HG03039 (cell line): ENCODE measurements at regions not wholly inside any gene's neighbourhood (a gene's known extent, or its start where the extent isn't known, plus 50 kb on each side); places are given as distances from the start of the nearest gene placed in this dataset.

ENCODE experiments used
- ATAC-seq: cut with Tn5 transposase; IDR thresholded peaks from one replicate; pipeline ENCODE4 v1.9.1; 2021; ENCODE audit warnings: mild to moderate bottlenecking, moderate library complexity; ENCODE audit not compliant: unreplicated experiment

DNA sequence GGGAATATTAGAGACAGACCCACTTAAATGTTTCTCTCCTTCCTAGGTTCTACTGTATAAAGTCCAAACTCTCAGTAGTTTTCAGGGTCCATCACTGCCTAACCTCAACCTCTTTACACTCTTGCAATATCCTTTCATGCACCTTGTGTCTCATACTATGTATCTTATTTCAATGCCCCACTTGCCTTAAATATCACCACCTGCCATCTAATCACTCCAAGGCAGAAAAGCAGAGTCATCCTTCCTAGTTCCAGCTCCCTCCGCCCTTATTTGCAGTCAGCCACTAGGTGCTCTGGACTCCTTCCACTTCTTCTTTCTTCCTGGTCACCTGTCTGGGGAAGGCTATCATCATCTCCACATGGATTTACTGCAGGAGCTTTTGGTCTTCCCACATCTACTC is 322.0 kb downstream of the MFSD1 start:
- no peak for ATAC-seq

DNA sequence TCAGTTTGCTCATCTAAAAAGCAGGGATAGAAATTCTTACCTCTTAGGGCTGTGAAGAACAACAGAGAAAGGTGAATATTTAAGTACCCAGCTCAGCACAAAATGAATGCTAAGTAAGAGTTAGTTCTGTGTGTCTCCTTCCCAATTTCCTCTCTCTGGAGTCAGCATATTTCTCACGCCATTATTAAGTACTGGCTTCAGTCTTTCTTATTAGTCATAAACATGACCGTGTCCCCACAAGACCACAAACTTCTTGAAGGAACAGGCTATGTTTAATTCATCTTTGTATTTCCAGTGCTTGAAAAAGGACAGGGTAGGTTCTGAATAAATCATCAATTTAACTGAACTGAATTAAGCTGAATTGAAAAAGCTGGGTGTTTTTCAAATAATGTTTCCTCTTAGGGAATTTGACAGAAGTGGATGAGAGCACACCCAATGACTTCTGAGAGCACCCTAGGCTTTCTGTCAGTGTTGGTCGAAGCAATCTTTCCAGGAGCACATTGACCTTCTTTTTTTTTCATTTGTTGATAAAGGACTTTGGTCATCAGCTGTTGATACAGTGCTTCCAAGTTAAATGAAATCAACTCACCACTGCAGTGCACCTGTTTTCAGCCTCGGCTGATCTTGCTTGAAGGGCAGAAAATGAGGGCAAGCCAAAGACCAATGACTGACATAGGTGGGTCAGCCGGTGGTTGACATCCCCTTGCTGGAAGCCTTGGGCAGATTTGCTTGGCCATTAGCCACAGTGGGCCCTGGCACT is 324.6 kb downstream of the MFSD1 start:
- no peak for ATAC-seq

DNA sequence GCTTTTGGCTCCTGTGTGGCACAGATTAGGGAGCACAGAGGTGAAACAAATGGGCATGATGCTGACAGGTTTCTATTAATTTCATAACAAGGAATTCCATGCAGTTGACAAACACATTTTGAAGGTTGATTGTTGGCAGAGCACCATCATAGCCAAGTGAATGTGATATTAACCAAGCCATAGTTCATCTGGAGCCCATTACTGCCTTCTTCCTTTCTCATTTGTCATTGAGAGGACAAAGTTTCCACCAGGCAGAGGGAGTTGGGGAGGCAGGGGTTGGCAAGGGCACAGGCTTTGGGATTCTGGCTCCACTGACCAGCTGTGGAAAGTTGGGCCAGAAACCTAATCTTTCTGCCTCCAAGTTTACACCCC is 325.2 kb downstream of the MFSD1 start:
- no peak for ATAC-seq

DNA sequence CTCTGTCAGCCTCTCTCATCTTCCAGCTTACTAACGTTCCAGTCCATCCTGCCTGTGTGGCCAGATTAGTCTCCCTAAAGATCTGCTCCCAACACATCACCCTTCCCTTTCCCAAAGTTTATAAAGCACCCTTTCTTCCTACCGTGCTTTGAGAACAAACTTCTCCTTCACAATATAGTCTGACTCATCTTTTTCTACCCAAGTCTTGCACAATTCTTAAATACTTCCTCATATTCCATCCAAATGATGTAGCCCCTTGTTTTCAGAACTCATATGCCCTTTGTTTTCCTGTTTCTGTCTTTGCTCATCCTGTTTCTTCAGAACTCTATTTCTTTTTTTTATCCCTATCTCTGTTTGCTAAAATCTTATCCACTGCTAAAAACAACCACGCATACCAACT is 326.8 kb downstream of the MFSD1 start:
- ATAC-seq, result no peak

DNA sequence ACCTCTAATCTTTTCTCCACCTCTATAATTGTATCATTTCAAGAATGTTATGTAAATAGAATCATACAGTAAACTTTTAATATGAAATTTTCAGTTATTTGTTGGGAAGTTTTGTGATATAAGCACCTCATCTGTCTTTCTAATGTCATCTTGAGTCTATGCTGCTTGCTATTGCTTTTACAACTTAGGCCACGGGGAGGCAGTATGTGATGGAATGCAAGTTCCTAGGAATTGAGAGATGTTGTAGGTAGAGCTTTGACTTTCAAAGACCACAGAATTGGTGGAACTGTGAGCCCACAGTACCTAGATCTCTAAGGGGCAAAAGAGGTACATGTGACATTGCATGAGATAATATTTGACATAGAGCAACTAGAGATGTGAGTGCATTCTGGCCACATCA is 328.3 kb downstream of the MFSD1 start:
- ATAC-seq, result no peak

DNA sequence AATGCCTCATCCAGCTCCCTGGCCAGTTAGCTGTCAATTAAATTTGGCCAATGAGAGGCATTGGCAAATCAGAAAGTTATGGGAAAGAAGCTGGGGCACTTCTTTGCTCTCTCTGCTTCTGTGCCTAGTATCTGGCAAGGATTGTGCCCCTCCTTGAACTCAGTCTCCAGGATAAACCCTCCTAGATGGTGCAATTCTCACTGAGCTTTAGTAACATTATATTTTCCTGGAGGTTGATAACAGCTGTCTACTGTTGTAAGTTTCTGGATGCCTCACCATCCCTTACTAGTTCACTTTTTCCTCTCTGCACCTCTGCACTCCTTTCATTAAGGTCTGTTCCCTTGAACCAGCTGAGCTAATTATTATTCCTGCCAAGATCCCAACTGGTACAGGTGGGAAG is 329.5 kb downstream of the MFSD1 start:
- no peak for ATAC-seq

DNA sequence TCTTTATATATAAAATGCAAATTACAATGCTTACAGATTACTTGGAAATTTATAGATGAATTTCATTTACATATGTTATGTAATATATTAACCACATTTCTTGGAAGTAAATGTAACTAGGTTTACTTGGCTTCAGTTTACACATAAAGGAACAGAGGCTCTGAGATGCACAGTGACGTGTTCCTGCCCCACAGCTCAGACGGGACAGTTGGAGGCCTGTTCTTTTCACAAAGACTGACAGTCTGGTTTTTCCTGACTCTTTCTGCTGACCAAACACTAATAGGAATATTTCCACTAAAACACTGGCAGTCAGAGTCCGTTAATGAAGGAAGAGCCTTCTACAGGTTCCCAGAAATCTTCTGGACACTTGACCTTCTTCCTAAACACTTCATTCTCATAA is 336.1 kb downstream of the MFSD1 start:
- ATAC-seq, result no peak

DNA sequence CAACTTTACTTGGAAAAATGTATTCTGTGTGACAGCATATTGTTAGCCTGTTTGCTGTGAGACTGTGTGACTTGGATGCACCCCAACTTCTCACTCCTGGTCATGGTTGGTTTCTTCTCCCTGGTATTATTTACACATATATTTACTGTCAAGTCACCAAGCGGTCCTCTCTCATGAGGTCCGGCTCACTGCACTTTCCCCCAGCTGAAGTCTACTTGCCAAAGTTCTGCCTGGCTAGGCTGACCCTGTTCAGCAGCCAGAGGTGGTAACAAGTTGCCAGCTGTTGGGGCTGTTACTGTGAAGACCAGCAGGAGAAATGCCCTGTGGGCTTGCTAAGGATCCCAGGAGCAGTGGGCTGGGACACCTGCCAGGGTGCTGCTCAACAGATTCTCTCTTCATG is 337.5 kb downstream of the MFSD1 start:
- no peak for ATAC-seq

DNA sequence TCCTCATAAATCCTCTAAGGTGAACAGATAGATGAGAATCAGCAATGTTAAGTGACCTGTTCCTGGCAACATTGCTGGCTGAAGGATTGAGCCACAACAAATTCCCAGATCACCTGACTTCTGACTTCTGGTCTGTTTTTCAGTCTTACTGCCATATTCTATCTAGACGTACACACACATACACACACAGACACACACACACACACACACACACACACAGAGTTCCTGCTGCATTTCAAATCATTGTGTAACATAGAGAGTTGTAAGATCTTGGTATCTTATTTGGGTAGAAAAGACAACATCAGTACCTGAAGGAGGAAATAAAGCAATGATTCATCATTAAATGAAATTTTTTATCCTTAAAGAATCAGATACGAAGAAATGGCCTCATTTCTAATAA is 342.6 kb downstream of the MFSD1 start:
- ATAC-seq, result no peak

DNA sequence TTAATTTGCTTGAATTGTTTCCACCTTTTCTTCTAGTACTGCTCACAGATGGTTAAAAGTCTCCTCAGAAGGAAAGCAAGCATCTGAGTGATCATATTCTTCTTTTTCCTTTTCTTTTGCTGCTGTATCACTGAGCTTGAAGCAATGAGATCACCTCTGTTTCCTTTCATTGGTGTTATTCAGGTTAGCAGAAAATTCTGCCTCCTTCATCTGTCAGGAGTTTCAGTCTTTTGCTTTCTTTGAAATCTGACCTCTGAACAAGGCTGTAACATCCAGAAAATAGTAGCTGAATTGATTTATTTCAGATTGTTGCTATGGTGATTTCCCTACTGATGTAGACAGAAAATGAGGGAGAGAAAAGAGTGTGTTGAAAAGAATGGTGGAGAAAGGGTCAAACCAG is 343.0 kb downstream of the MFSD1 start:
- ATAC-seq, result no peak

DNA sequence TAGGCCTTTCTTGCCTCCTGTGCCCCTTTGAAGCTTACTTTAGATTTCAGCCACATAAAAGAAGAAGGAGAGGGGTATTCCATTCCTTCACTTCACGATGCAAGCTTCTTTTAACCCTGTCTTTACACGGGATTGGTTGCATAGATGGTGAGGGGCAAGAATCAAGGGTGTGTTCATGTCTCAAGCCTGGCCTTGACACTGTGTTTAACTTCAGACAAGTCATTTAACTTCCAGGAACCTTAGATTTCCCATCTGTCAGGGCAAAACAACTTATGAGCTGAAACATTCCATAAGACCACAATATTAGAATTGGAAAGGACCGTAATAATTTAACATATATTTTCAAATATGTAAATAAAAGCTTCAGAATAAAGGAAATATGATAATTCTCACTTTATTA is 344.5 kb downstream of the MFSD1 start:
- ATAC-seq, result no peak

DNA sequence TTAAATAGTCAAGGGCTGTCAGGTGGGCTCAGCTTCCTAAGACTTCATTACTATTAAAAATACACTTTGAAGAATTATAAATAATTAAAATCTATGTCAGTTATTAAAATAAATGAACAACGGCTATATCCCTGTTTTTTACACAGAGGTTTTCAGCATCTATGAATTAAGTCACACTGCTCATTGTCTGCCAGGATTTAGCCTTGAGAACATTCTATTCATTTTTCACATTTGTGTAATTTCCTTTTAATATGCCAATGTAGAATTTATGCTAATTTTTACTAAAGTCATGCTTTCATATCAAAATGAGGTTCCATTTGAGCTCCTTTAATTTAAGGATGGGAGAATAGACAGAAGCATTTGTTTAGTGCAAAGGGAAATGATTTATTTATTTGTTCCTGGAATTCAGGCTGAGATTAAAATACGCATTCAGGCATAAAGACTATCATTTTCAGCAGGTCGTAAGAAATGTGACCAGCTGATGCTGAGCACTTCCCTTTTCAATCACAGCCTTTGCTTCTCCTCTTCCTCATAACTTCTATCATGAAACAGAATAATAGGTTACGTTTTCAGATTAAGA is 345.1 kb downstream of the MFSD1 start:
- ATAC-seq, result no peak

DNA sequence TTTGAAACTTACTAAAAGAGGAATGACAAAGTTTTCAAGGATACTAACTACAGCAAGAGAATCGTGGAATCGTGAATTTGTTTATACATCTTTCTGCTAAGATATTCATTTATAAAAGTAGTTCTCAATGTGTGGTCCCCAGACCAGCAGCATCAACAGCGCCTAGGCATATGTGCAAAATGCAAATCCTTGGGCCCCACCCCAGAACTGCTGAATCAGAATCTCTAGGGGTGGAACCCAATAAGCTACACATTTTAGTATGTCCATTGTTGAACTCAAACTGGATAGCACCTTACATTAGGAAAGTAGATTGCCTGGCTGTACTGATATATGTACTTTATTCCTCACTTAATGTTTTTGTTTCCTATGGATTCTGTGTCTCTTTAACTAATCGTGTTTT is 346.0 kb downstream of the MFSD1 start:
- no peak for ATAC-seq

DNA sequence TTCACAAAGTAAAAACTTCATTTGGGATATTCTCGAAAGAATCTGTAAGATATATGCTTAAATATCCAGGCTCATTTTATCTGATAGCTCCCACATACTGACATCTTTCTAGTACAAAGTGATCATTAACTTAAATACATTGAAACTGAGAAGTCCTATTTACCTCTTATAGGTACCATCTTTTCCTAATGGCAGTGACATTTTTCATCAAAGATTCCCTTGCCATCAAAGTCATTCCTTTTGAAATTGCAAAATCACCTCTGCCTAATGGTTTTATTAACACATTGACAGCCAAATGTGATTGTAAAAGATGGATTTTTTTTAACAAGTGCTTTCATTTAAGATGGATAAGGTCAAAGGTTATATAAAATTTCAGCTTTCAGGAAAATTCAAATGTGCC is 346.6 kb downstream of the MFSD1 start:
- no peak for ATAC-seq

DNA sequence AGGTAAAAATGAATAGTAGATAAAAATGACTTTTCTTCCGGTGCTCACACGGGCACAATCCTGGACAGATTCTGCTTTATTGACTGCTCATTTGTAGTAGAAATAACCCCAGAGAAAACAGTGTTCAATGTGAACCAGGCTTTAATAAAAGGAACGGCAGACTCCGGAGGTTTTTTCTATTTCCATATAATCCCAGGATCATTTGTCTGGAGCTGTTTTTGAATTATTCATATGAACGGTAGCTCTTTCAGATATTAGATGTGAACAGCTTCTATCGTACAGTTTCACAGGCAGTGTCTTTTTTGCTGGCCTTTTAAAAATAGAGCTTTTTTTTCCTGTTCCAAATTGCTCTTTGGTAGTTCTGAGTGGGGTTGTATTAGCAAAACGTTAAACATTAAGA is 347.3 kb downstream of the MFSD1 start:
- ATAC-seq, result no peak

DNA sequence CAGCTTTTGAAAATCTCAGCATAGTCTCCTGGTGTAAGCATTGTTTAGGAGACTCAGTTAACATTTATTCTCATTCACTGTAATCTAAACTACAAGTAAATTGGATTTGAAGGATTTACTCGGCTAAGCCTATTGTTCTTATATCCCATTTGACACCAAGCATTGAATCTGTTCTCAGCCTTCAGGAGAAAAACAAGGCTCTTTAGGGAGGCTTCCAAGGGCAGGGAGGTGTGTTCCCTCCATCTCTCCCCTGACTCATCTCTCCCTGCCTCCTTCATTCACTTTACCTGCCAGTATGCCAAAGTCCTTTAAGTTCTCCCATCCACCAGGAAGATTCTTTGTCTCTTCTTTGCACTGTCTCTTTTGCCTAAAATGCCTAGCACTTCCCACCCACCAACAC is 347.8 kb downstream of the MFSD1 start:
- ATAC-seq, result no peak

DNA sequence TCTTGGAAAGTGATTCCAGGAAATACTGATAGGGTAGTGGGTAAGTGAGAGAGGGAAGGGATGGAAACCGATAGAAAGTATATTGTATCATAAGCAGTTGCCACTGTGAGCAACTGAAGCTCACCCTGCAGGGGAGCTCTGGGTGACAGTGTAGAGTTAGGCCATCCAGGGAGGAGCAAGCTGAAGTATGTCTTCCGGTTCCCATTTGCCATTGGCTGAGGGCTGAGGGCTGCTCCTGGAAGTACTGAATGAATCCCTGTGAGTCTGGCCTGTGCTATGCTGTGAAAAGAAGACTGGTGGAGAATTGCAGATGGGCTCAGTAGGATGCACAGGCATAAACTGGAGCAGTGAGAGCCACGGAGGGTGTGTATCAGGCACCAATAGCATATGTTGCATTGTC is 348.3 kb downstream of the MFSD1 start:
- ATAC-seq, result no peak

DNA sequence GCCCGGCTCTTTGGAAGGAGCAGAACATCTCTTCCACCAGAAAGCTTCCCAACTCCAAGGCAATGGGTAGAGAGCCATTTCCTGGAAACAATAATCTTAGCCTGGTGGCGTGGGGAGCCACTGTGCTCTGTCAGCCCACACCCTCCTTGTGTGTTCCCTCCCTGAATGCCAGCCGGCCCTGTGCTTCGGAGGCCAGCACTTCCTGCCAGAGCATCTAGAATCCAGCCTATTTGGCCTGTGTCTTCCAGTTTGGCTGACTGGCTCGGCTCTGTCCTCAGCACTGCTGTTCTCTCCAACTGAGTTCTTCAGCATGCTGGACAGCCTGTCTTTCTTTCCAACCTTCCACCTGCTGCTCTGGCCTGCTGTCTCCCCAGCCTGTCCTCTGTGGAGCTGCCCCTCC is 349.3 kb downstream of the MFSD1 start:
- ATAC-seq, result no peak

DNA sequence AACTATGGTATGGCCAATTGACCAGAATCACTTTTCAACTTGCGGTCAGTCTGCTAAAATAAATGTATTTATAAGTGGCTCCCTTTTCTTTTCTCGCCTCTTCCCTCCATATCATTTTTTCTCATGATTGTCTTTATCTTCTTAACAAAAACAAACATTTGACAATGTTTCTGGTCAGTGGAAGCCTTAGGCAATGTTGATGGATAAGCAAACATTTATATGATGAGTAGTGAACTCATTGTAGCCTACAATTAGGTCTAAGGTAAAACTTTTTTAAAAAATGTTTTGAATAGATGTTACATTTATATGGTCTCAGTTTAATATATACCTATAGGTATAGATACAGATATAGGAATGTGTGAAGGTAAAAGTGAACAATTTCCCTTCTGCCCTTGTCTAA is 355.4 kb downstream of the MFSD1 start:
- no peak for ATAC-seq

DNA sequence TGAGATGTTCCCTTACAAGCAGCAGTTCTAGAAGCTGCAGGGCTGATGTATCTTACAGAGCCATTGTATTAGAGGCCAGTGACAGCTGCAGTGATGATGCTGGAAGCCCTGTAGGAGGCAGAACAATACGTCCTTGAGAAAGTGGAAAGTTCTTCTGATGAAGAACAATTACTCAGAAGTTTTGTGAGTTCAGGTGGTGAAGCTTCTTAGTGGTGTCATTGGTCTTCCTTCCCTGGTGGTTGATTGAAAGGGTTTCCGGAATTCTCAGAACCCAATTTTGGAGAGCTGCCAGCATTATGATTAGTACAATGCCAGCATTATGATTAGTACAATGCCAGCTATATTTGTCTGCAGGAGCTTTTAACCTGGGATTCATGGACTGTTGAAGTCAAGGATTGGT is 356.4 kb downstream of the MFSD1 start:
- ATAC-seq, result no peak

DNA sequence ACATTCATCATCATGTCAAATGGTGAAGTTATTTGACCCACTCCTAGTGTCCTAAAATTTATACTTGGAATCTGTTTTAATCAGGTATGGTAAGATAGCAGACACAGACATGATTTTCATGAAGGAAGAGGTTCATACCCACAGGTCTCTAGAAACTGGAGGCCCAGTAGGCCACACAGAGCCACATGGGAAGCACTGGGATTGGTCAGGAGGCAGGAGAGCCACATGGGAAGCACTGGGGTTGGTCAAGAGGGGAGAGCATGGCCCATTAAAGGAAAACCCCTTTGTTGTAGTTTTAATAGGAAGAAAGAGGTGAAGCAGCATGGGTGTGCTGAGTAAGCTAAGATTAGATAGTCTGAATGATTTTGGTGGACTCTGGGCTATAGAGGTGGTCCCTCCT is 356.9 kb downstream of the MFSD1 start:
- ATAC-seq, result no peak

DNA sequence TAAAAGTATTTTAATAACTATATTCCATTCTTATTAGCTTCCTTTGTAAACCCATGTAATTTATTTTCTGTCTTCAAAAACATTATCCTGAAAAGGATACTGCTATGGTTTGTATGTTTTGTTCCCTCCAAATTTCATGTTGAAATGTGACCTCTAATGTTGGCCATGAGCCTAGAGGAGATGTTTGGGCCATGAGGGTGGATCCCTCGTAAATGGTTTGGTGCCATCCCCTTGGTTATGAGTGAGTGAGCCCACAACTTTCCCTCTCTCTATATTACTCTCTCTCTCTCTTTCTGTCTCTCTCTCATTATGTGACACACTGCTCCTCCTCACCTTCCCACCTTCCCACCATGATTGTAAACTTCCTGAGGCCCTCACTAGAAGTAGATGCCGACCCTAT is 357.7 kb downstream of the MFSD1 start:
- ATAC-seq, result no peak

DNA sequence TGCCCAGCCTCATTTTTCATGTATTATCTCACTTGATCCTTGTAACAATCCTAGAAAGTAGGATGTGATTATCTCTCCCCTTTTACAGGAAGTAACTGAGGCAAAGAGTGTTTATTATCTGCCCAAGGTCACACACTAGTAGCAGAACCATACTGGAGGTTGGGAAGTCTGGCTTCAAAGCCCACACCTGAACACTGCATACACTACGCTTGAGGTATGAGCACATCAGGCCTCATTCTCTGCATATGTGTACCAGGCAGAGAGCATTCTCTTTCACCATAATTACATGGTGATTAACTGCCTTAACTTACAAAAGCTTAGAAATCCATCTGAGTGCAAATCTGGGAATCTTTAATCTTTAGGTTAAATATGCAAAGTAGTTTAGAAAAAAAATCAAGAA is 361.8 kb downstream of the MFSD1 start:
- ATAC-seq, result no peak
